ENCODE measurements at regions not wholly inside any gene's neighbourhood (a gene's known extent, or its start where the extent isn't known, plus 50 kb on each side); places are given as distances from the start of the nearest gene placed in this dataset.

DNA sequence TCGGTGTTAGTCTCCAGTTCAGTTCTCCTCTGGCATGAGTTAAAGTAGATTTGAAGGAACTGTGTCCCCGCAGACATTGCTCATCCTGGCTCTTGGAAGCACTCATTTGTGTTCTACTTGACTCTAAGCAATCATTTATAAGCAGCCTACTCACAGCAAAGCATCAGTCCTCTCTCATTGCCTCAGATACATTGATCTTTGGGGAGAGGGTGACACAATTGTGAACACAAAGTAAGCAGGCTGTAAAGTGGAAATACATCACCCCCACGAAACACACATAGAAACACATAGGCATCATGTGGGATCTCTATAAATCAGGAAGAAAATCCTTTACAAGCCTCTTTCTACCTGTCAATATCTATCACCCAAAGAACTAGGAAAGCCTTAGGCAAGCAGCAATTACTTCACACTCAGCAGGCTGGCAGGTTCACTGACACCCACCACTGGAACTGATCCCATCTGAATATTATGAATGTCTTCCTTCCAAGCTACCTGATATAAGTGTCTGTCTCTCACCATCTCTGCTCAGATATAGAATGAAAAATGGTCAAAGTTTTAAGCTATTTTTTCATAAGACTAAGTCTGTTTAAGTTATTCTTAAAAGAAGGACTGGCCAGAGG is 675.8 kb downstream of the HACE1 start:
- DNase-seq = no peak

DNA sequence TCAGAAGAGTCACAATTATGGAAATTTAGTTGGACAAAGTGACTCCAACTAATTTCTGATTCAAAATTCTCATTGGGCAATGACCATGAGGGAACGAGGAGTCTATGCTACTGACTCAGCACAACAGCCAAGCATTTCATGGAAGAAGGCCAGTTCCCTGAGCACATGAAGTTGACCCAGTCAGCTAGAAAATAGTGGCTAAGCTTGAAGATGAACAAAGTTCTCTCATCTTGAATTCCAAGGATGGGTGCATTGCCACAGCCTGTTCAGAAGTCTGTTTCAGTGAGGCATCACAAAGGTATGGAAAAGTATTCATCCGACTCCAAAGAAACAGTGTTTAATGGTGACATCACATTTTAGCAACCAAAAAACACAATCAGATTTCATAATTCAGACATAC is 676.9 kb downstream of the HACE1 start:
- DNase-seq = no peak

DNA sequence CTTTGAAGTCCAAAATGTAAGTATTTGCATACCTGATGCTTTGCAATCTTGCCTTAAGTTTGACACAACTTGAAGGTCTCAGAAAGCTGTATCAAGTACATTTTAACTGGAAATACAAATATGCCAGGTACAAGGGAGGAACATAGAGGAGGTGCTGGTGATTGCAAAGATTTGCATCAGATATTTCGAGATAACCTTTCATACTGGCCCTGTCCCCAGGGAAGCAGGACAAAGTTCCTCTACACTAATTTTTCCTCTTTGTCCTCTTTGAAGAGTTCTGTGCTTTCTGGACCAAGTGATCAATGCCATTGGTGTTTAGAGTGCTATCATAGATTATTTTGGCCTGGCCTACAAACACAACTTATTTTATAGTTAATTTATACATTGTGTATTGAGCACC is 686.1 kb downstream of the HACE1 start:
- peak; percentile 35 to 47 for DNase-seq

DNA sequence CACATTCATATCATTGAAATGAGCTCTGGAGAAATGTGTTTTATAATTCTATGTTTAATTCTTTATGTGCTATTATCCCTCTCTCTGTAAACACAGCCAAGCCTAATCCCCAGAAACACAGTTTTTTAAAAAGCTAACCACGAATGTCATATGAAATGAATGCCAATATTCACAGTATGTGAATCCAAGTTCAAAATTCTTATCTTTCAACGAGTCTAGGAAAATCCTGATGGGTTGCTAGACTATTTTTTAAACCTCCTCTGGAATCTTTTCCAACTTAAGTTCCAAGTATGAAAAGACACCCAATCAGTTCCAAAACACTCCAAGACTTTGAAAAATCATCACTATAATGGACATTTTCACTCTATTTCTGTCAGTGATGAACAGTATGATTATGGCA is 689.3 kb downstream of the HACE1 start:
- DNase-seq = no peak

DNA sequence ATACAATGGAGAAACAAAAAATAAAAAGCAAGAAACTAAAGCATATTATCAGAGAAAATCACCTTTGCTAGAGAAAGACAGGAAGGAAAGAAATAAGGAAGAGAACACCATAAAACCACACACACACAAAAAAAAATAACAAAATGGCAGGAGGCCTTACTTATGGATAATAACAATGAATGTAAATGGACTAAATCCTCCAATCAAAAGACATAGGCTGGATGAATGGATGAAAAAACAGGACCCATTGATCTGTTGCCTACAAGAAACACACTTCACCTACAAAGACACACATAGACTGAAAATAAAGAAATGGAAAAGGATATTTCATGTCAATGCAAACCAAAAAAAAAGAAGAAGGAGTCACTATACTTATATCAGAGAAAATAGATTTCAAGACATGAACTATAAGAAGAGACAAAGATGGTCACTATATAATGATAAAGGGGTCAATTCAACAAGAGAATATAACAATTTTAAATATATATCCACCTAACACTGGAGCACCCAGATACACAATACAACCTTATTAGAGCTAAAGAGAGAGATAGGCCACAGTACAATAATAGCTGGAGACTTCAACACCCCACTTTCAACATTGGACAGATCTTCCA is 693.6 kb downstream of the HACE1 start:
- DNase-seq = no peak

DNA sequence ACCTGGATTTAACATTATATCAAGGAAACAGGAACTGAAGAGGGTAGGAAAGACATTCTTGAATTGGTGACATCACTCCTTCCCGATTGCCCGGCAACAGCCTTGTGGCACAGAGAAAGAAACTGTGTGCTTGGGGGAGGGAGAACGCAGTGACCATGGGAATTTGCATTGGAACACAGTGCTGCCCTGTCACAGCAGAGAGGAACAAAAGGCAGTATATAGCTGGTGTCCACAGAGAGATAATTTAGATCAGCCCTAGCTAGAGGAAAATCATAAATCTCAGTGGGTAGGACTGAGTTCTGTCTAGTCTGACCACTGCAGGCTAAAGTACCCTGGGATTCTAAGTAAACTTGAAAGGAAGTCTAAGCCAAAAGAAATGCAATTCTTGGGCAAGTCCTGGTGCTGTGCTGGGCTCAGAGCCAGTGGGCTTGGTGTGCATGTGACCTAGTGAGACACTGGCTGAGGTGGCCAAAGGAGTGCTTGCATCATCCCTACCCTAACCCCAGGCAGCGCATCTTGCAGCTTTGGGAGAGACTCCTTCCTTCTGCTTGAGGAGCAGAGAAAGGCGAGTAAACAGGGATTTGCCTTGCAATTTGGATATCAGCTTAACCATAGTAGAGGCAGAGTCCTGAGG is 697.6 kb downstream of the HACE1 start:
- peak; percentile 8 to 22 for DNase-seq

DNA sequence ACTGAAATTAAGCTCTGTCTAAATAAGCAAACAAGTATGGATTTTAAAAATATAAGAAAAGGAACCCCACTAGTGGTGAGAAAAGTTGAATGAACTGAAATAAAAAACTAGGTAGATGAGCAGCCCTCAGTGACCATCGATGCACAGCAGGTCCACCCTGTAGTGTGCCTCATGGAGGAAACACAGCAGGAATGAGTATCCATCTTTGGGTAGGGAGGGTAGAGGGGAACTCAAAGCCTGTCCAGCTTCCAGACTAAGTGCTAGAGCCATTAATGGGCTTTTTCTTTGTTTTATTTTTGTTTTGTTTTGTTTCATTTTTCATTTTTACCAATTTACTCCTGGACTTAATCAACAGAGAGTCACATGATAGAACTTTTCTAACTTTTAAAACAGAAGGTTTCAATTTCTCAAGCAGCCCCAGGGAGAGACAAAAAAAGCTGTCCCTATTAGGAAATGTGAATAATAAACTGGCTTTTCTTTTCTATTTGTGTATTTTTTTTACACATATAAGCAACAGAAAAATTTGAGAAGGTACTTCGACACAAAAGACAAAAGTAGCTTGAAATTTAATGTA is 700.6 kb downstream of the HACE1 start:
- no peak for DNase-seq

DNA sequence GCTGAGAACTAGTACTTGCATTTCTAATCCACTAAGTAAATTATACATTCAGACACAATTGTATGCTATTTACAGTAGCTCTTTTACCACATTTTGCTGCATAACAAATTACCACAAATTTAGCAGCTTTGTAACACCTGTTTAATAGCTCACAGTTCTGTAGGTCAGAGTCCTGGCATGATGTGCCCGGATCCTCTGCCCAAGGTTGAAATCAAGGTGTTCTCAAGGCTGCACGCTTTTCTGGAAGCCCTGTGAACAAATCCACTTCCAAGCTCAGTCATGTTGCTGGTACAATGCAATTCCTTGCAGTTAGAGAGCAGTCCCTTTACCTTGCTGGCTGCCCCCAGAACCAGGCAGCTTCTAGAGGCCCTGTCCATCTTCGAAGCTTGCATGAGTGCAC is 716.0 kb downstream of the HACE1 start:
- no peak for DNase-seq

DNA sequence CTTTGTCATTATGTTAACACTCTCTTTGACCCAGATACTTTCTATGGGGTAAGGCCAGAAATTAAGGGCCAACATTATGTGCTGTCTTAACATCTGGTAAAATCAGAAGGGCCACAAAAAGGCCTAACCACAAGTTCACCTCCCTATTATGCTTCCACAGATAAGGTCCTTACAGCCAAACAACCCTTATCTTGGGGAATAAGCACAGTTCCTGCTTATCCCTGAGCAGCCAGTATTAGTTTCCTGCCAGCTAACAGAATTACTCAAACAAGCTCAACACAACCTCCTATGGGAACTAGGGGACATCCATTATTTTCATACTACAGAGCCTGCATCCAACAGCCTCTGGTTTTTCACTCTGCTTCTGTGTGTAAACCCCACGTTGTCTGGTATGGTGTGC is 724.8 kb downstream of the HACE1 start:
- DNase-seq = peak in 1 of 2 experiments; percentile 1

DNA sequence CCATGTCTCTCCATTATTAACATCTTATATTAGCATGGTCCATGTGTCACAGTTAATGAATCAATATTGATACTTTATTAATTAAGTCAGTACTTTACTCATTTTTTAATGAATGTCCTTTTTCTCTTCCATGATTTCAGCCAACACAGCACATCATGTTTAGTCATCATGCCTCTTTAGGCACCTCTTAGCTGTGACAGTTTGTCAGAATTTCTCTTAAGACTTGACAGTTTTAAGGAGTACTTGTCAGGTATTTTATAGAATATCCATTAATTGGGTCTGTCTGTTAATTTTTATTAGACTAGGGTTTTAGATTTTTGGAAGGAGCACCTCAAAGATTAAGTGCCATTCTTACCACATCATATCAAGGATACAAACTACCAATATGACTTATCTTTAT is 729.4 kb downstream of the HACE1 start:
- DNase-seq = no peak

DNA sequence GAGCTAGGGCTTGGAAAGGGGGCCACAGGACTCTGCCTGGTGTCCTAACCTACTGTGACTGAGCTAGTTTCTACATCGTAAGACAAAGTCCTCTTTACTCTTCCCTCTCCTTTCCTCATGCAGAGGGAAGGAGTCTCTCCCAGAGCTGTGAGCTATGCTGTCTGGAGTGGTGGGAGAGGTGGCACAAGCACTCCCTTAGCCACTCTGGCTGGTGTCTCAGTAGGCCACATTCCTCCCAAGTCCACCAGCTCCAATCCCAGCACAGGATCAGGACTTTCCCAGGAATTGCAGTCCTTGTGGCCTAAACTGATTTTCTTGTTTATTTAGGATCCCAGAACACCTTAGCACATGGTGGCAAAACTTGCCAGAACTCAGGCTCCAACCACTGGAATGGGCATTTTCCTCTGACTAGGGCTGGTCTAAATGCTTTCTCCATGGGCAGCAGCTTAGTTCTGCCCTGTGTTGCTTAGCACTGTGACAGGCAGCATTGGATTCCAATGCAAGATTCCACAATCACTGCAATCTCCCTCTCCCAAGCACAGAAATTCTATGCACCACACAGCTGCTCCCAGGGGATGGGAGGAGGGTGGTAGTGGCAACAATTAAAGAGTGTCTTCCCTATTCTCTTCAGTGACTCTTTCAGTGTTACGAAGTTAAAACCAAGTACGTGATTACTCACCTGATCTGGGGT is 733.3 kb downstream of the HACE1 start:
- DNase-seq = no peak

DNA sequence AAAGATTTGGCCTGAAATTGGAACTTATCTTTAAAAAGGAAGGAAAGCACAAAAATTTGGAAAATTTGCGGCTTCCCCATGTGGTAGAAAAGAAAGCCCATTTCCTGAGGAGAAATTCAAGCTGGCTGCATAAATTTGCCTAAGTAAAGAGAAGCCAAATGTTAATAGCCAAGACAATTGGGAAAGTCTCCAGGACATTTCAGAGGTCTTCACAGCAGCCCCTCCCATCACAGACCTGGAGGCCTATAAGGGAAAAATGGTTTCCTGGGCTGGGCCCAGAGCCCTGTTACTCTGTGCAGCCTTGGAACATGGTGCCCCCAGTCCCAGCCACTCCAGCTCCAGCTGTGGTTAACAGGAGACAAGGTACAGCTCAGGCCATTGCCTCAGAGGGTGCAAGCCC is 736.5 kb downstream of the HACE1 start:
- no peak for DNase-seq

DNA sequence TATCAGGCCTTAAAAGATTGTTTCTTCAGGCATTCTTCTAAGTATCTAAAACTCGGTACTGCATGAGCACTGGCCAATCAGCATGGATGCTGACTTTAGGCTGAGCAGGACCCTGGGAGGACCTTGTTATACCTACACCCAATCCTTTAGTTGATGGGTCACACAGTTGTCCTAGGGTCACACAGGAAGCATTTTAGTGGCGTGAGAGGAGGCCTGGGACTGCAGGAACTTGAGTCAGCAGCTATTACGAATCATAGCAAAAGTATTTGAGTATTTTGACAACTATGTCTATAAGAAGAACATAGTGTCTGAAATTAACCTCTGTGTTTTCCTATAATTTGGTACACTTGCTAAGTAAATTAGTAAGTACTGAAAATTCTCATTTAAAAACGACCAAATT is 741.4 kb downstream of the HACE1 start:
- no peak for DNase-seq

DNA sequence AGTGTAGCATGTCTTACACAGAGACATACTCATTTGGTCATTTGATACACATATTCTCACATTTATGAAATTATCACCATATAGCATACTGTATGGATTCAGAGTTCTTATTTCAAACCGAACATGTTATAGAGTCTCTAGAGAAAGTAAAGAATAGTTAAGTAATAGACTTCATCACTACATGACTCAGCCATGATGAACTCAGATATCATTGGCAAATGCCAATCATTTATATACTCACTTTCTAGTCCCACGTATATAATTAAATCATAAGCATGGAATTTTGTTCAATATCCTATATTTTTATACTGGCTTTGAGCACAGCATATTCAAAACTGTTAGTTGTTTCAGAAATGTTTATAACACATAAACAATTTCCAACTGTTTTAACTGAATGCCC is 749.9 kb downstream of the HACE1 start:
- no peak for DNase-seq

DNA sequence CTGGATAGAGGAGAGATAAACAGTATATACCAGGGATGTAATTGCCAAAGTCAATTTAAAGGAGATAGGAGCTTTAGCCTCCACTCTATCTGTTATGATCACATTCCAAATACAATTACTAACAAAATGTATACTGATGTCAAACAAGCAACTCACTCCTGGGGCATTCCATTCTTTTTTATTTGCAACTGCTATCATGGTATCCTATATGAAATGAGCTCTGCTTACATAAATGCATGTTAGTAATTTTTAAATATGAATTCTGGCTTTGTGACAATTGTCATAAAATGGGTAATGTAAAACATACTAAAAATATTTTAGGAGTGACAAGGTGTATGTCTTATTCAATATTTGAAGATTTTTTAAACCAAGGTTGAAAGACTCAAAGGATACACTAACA is 751.1 kb downstream of the HACE1 start:
- DNase-seq = no peak

DNA sequence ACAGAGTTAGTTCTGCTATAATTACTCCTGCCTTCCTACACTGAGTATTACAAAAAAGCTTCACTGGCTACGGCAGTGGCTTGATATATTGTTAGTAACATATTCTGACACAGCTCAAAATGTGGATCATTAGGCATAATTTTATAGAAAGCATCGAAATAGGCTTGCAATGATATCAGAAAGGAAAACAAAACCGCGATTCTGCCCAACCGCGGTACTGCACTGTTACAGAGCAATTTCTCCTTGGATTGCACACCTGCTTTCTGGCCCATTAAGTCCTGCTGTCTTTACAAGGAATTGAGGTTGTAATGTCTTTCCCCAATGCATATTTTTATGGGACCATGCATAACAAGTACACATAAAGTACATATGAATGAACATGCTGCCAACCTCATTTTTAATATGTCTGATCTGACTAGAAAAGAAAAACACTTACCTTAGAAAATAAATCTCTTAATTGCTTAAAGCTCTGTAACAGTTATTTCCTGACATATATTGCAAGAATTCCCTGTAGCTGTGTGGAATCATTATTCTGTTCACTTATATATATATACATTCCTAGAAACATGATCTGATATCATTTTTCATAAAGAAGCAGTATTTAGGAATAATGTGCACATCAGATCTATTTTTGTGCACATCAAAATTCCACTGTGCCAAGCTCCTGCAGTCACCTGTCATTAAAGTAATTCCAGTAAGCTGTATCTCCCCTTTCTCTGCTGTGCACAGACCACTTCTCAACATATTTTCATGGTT is 763.9 kb downstream of the HACE1 start:
- DNase-seq = peak in 1 of 2 experiments; percentile 5

DNA sequence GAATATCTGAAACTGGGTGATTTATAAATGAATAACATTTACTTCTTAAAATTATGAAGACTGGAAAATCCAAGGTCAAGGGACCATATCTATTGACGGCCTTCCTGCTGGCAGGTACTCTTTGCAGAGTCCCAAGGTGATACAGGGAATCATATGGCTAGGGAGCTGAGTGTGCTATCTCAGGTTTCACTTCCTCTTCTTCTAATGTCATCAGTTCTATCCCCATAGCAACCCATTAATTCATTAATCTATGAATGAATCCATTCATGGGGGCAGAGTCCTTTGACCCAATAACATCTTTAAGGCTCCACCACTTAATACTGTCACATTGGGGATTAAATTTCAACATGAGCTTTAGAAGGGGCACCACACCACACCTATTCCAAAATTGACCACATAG is 772.0 kb downstream of the HACE1 start:
- DNase-seq = no peak

DNA sequence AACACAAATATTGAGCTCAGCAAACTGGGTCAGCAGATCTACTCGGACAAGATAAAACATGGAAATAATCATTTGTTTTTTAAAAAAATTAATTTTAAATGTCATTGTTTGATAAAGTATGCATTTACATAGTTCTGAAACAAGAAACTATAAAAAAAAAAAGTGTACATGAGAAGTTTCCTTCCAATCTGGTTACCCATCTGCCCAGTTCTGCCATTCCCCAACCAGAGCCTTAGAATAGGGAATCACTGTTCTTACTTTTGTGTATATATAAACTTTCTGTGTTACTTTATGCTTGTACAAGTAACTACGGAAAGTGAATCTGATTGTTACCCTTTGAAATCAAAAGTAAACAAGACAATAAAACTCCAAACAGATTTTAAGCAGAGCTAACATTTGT is 791.4 kb downstream of the HACE1 start:
- DNase-seq = no peak

DNA sequence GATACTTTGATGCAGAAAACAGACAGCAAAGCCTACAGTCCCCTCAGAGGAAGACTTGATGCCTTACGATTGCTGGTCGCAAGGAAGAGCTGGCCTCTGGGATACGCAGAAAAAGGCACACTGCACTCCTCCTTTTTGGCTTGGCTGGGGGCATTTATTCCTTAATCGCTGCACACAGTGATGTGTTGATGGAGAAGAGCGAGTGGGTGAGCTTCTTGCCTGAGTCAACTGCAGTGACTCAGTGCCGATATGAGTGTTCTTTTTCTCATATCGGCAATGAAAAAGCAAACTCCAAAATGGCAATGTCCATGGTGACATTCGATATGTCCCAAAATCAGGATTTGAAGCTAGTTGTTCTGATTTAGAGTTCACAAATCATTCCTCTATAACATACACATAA is 794.8 kb downstream of the HACE1 start:
- DNase-seq = no peak

DNA sequence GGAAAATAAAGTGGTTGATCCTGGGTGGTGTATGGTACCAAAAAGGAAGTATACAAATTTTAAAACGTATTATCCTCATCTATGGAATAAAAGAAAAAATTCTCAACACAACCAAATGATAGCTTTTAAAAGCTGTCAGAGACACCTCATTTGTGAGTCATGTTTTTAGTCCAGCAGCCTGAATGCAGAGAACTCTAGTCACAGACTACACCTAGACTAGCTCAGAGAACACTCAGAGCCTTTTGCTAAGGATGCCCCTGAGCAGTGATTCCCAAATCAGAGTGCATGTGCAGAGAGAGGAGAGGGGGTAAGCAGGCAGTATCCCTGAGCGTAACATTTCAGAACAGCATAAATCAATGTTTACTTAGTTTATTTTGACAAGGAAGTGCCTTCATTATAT is 809.3 kb downstream of the HACE1 start:
- no peak for DNase-seq

DNA sequence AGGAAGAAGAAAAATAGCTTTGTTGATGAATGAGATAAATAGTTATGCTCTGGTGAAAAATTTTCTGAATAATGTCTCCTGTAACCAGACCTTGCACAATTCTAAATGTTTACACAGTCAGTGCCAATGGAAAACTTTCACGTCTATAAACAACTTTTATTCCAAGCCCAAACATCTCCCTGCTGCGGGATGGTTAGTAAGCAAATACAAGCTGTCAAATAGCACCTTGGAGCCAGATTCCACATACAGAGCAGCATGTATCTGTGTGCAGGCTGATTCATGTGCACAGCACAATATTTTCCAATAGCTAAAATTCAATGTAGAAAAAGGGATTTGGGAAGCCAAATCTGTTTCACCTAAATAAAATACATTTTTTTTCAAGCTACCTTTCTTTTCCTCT is 813.3 kb downstream of the HACE1 start:
- DNase-seq = no peak

DNA sequence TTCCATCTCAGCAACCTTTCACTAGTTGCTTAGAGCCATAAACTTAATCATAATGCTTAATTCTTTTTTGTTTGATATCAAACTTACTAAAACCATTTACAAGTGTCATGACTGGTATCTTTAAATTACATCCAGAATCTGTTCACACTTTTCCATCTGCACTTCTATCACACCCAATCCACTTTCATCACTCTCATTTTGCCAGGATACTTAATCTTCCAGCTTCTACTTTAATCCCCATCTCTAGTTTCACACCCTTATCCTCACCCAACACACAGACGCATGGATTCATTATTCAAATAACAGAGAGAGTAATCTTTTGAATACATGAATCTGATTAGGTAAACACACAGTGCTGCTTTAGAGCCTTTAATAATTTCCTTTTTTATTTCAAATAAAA is 828.4 kb downstream of the HACE1 start:
- DNase-seq = no peak

DNA sequence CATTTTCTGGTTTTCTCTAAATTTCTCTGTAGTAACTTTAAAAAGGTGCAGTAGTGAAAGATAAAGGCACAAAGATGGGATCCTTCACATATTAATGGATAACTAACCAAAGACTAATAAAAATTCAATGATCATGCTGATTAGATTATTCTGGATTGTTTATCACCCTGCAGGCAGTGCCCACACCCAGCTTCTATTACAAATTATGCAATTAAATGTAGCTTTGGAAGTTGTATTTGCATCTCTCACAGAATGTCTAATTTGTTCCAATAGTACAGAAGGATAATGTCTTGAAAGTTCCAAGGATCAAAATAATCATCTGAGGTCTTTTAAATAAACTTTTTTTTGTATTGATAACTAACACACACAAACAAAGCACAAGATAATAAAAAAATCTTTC is 837.6 kb downstream of the HACE1 start:
- DNase-seq = peak in 1 of 2 experiments; percentile 13
